ENCODE measurements at regions not wholly inside any gene's neighbourhood (a gene's known extent, or its start where the extent isn't known, plus 50 kb on each side); places are given as distances from the start of the nearest gene placed in this dataset.

DNA sequence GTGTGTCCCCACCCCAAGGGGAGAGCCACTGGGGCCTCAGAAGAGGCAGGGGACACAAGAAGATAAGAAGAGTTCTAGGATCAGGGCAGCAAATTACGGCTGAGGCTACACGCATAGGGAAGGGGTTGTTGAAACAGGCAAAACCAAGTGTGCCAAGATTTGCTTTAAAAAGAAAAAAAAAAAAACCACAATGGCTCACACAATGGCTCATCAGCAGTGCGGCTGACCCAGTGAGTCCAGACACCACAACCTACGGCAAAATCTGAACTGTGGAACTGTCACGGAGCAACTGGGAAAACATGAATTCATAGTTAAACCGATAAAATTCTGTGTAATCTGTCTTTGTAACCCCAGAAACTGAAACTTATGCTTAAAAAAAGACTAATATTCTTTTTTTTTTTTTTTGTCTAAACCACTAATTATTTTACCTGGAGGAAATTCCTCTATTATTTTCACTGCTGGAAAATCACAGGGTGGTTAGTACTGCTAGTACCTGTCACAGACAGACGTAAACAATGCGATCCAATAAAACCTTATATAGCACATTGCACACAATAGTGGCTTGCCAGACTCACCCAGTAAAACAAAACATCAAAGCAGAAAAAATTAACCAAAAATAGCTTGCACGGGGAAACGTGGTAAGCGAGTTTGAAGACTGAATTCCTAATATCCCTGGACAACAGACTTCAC, 325.4 kb upstream of the TSHZ3 start:
- ChIA-PET POLR2A (ENCODE audit: partially characterized antibody) (interaction anchor here (0.7 kb wide), 1 partner anchor 16 kb away, joined by 3 read pairs; no protein-coding TSS in a partner anchor), CTCF (ENCODE audit: partially characterized antibody) (interaction anchor here (0.6 to 1.4 kb wide), 3 partner anchors 10 to 414 kb away, joined by 3 to 4 read pairs (median 3); no protein-coding TSS in a partner anchor)
- H3K4me3 ChIP-seq (ENCODE audit: extremely low read depth in 1 of 4, insufficient read depth in 2 of 4, low read depth in 3 of 4, low read length in 4 of 4): no peak overlapping the region
- H2BK120ac ChIP-seq (replicated peaks; ENCODE audit: low read depth, low read length): no peak overlapping the region
- H2BK5ac ChIP-seq (ENCODE audit: low read depth, low read length): no peak overlapping the region
- no peak for FAIRE-seq
- no peak overlapping the region for H2BK20ac ChIP-seq (ENCODE audit: low read length)
- no peak for DNase-seq (ENCODE audit: low read depth in 1 of 2, low spot score in 2 of 2)
- no peak overlapping the region for H4K91ac ChIP-seq (replicated peaks; ENCODE audit: insufficient read length, low read length)
- no peaks in the 10 kb centered on the region for H3K79me2 ChIP-seq (ENCODE audit: control insufficient read depth in 1 of 2, insufficient read depth in 2 of 2, low read length in 2 of 2)
- H2AFZ ChIP-seq (ENCODE audit: low read length): no peak overlapping the region
- H3K9me3 ChIP-seq (ENCODE audit: insufficient read depth in 2 of 2, low read depth in 1 of 2, low read length in 1 of 2): no peaks in the 10 kb centered on the region
- no peak overlapping the region for H3K27ac ChIP-seq (ENCODE audit: low read depth, low read length)
- H4K8ac ChIP-seq (ENCODE audit: extremely low read depth, insufficient read depth, low read length): no peak overlapping the region
- H3K4me2 ChIP-seq (ENCODE audit: insufficient read depth in 1 of 2, low read depth in 2 of 2, low read length in 2 of 2): no peak overlapping the region
- H2BK15ac ChIP-seq (ENCODE audit: low read length): no peak overlapping the region
- H3K4me1 ChIP-seq (replicated peaks in 1 of 4; ENCODE audit: control insufficient read depth in 3 of 4, insufficient read depth in 4 of 4, low read length in 3 of 4): no peaks in the 10 kb centered on the region
- no peaks in the 10 kb centered on the region for H4K20me1 ChIP-seq (replicated peaks in 1 of 2; ENCODE audit: control insufficient read depth in 1 of 2, insufficient read depth in 2 of 2, low read length in 2 of 2)
- H3K23ac ChIP-seq (ENCODE audit: insufficient read length): no peak overlapping the region
- no peaks in the 10 kb centered on the region for H3K36me3 ChIP-seq (ENCODE audit: control insufficient read depth in 2 of 4, insufficient read depth in 4 of 4, low read length in 3 of 4)
- no peak overlapping the region for H3K9ac ChIP-seq (replicated peaks in 1 of 4; ENCODE audit: extremely low read depth in 1 of 4, low read depth in 3 of 4, low read length in 3 of 4)
- WGBS, 2 experiments (ENCODE audit: extremely low coverage in 1 of 2, insufficient coverage in 1 of 2, insufficient read length in 1 of 2, insufficient replicate concordance in 2 of 2, low coverage in 1 of 2, low lambda C conversion rate in 2 of 2, missing lambda C conversion rate in 1 of 2): 89% methylated on average over 11 of the region's 11 CpGs; no CpG with 5 or more reads in 1 of the 2 experiments
- no peak overlapping the region for H2AK5ac ChIP-seq (ENCODE audit: low read depth, low read length)
- H4K5ac ChIP-seq (ENCODE audit: insufficient read length, low read depth, low read length): no peak overlapping the region
- H3K56ac ChIP-seq (replicated peaks; ENCODE audit: insufficient read length, low read depth, low read length): no peak overlapping the region
- H3K14ac ChIP-seq (ENCODE audit: insufficient read length): no peak overlapping the region
- H3K4ac ChIP-seq (replicated peaks; ENCODE audit: insufficient read length, low read depth, low read length): no peak overlapping the region
- H3K18ac ChIP-seq (ENCODE audit: extremely low read depth, low read length): no peak overlapping the region
- no peak overlapping the region for H2BK12ac ChIP-seq (ENCODE audit: low read depth, low read length)
- H3K23me2 ChIP-seq (ENCODE audit: low read depth, low read length): no peaks in the 10 kb centered on the region
- no peaks in the 10 kb centered on the region for H3K79me1 ChIP-seq (ENCODE audit: low read depth, low read length)
- no peaks in the 10 kb centered on the region for H3K27me3 ChIP-seq (replicated peaks in 1 of 4; ENCODE audit: control insufficient read depth in 3 of 4, extremely low read depth in 1 of 4, insufficient read depth in 3 of 4, low read length in 3 of 4)
- TF ChIP-seq ZNF274 (IDR thresholded peaks at IDR 0.05; ENCODE audit: borderline replicate concordance, extremely low read depth, low read length): no peak
- TF ChIP-seq CHD2 (IDR thresholded peaks at IDR 0.05; ENCODE audit: low read length): no peak
- no peak for TF ChIP-seq POLR2AphosphoS5 (IDR thresholded peaks at IDR 0.05; ENCODE audit: low read depth, low read length)
- no peak for TF ChIP-seq BACH1 (IDR thresholded peaks at IDR 0.05; ENCODE audit: low read length)
- TF ChIP-seq CBX8 (IDR thresholded peaks at IDR 0.05; ENCODE audit: borderline replicate concordance, low read depth, low read length): no peak
- TF ChIP-seq SP1 (IDR thresholded peaks at IDR 0.05; ENCODE audit: low read depth, low read length): no peak
- TF ChIP-seq KDM4A (IDR thresholded peaks at IDR 0.05; ENCODE audit: low read depth, low read length, severe bottlenecking): no peak
- no peak for TF ChIP-seq SP4 (IDR thresholded peaks at IDR 0.05; ENCODE audit: low read length)
- TF ChIP-seq, protein P1, sequence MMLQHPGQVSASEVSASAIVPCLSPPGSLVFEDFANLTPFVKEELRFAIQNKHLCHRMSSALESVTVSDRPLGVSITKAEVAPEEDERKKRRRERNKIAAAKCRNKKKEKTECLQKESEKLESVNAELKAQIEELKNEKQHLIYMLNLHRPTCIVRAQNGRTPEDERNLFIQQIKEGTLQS (IDR thresholded peaks at IDR 0.05; ENCODE audit: insufficient read depth, low read depth, low read length): no peak
- no peak for TF ChIP-seq SIRT6 (IDR thresholded peaks at IDR 0.05; ENCODE audit: low read length)
- TF ChIP-seq RNF2 (IDR thresholded peaks at IDR 0.05; ENCODE audit: borderline replicate concordance, low read depth, low read length, missing control alignments, poor library complexity, severe bottlenecking): no peak
- TF ChIP-seq ASH2L (IDR thresholded peaks at IDR 0.05; ENCODE audit: low read length): no peak
- TF ChIP-seq, protein P2, sequence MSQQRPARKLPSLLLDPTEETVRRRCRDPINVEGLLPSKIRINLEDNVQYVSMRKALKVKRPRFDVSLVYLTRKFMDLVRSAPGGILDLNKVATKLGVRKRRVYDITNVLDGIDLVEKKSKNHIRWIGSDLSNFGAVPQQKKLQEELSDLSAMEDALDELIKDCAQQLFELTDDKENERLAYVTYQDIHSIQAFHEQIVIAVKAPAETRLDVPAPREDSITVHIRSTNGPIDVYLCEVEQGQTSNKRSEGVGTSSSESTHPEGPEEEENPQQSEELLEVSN (IDR thresholded peaks at IDR 0.05): no peak
